CD8-positive, alpha-beta memory T cell (primary cell): ENCODE measurements at regions not wholly inside any gene's neighbourhood (a gene's known extent, or its start where the extent isn't known, plus 50 kb on each side); places are given as distances from the start of the nearest gene placed in this dataset.

Source experiments
- CTCF ChIA-PET: fragments of 350-600 bp; sonication (Branson Sonifier 250); formaldehyde crosslinking; loops from one replicate; lab custom pipeline; 2021; ENCODE audit warnings: antibody characterized with exemption; lab: Charles Lee
- POLR2A ChIA-PET: fragments of 350-600 bp; sonication (Branson Sonifier 250); formaldehyde crosslinking; loops from one replicate; lab custom pipeline; 2021; ENCODE audit warnings: antibody characterized with exemption; lab: Charles Lee
- DNase-seq, 5 donors: peaks; one replicate each; pipeline versions ENCODE4 v3.0.0 to v3.0.0-alpha.2; 2020 to 2022; ENCODE audit warnings: mixed read lengths in 1 of 5
- H3K27ac ChIP-seq: one replicate; pipeline ENCODE4 v1.7.0; 2013; ENCODE audit warnings: low read depth, mild to moderate bottlenecking, low read length, moderate library complexity
- H3K27me3 ChIP-seq: 2 replicates; pipeline ENCODE4 v1.7.0; 2013; ENCODE audit warnings: low read length, mild to moderate bottlenecking; ENCODE audit not compliant: insufficient read depth, poor library complexity, severe bottlenecking
- H3K36me3 ChIP-seq: 2 replicates; pipeline ENCODE4 v1.7.0; 2013; ENCODE audit warnings: mild to moderate bottlenecking, low read length, moderate library complexity; ENCODE audit not compliant: insufficient read depth
- H3K4me1 ChIP-seq: 2 replicates; pipeline ENCODE4 v1.7.0; 2013; ENCODE audit warnings: mild to moderate bottlenecking, low read length, moderate library complexity; ENCODE audit not compliant: insufficient read depth
- H3K4me3 ChIP-seq: 2 replicates; pipeline ENCODE4 v1.7.0; 2013; ENCODE audit warnings: mild to moderate bottlenecking, low read length
- H3K9me3 ChIP-seq: 2 replicates; pipeline ENCODE4 v1.7.0; 2013; ENCODE audit warnings: mild to moderate bottlenecking, low read length
- H3K27ac Mint-ChIP-seq, 8 donors: one replicate each; pipeline ENCODE4 v1.8.0; 2020 to 2021; ENCODE audit warnings: mixed read lengths in 8 of 8, mild to moderate bottlenecking in 6 of 8, inconsistent platforms in 3 of 8, moderate library complexity in 3 of 8
- H3K27me3 Mint-ChIP-seq, 2 donors: one replicate each; pipeline ENCODE4 v1.8.0; 2020 to 2021; ENCODE audit warnings: mixed read lengths in 2 of 2, mild to moderate bottlenecking in 1 of 2, moderate library complexity in 1 of 2
- H3K36me3 Mint-ChIP-seq, 3 donors: one replicate each; pipeline ENCODE4 v1.8.0; 2020 to 2021; ENCODE audit warnings: mixed read lengths in 3 of 3, inconsistent platforms in 1 of 3, mild to moderate bottlenecking in 1 of 3
- H3K4me1 Mint-ChIP-seq, 3 donors: one replicate each; pipeline ENCODE4 v1.8.0; 2020 to 2021; ENCODE audit warnings: mixed read lengths in 3 of 3, inconsistent platforms in 1 of 3, mild to moderate bottlenecking in 1 of 3
- H3K4me3 Mint-ChIP-seq, 7 donors: one replicate each; pipeline ENCODE4 v1.8.0; 2020 to 2021; ENCODE audit warnings: mixed read lengths in 7 of 7, mild to moderate bottlenecking in 6 of 7, moderate library complexity in 4 of 7, inconsistent platforms in 2 of 7
- H3K9me3 Mint-ChIP-seq, 5 donors: one replicate each; pipeline ENCODE4 v1.8.0; 2020 to 2022; ENCODE audit warnings: mixed read lengths in 5 of 5, mild to moderate bottlenecking in 3 of 5, moderate library complexity in 2 of 5, inconsistent platforms in 1 of 5

- H3K27me3 Mint-ChIP-seq, result peaks cover 0 to 2% of the 10 kb centered on the region in 2 donors
- Histone ChIP-seq H3K36me3 (no peaks in the 10 kb centered on the region), H3K4me1 (no peaks in the 10 kb centered on the region), H3K4me3 (no peak overlapping the region), H3K27me3 (no peaks in the 10 kb centered on the region), H3K9me3 (no peaks in the 10 kb centered on the region), H3K27ac (no peak overlapping the region)
- H3K4me3 Mint-ChIP-seq, result no peak overlapping the region
- H3K4me1 Mint-ChIP-seq, result peaks cover 0 to 3% (median 0%) of the 10 kb centered on the region in 3 donors
- H3K27ac Mint-ChIP-seq, result no peak overlapping the region
- H3K36me3 Mint-ChIP-seq, result no peaks in the 10 kb centered on the region
- POLR2A ChIA-PET, result no interaction called here
- no peak for DNase-seq
- H3K9me3 Mint-ChIP-seq, result peaks cover 0 to 3% (median 0%) of the 10 kb centered on the region in 5 donors
- CTCF ChIA-PET, result no interaction called here
These were observed 294.7 kb downstream of the C7orf25 start for GRCh38 chr7:42617071-42617765.

- Mint-ChIP-seq H3K27me3 (no peaks in the 10 kb centered on the region), H3K27ac (no peak overlapping the region), H3K4me1 (peaks cover 0 to 6% (median 0%) of the 10 kb centered on the region in 3 donors), H3K9me3 (peaks cover 0 to 3% (median 0%) of the 10 kb centered on the region in 5 donors), H3K4me3 (no peak overlapping the region), H3K36me3 (no peaks in the 10 kb centered on the region)
- no peak overlapping the region for H3K4me3 ChIP-seq
- H3K9me3 ChIP-seq, result no peaks in the 10 kb centered on the region
- ChIA-PET POLR2A (no interaction called here), CTCF (no interaction called here)
- H3K36me3 ChIP-seq, result no peaks in the 10 kb centered on the region
- no peaks in the 10 kb centered on the region for H3K4me1 ChIP-seq
- no peaks in the 10 kb centered on the region for H3K27me3 ChIP-seq
- H3K27ac ChIP-seq, result no peak overlapping the region
- no peak for DNase-seq
These were observed 297.2 kb downstream of the C7orf25 start for GRCh38 chr7:42614636-42615035.

GRCh38 chr7:42611961-42612360 lies 299.9 kb downstream of the C7orf25 start:
- Histone ChIP-seq H3K36me3 (no peaks in the 10 kb centered on the region), H3K4me3 (no peak overlapping the region), H3K27ac (no peak overlapping the region), H3K27me3 (no peaks in the 10 kb centered on the region), H3K9me3 (no peaks in the 10 kb centered on the region), H3K4me1 (no peaks in the 10 kb centered on the region)
- peaks cover 0 to 3% of the 10 kb centered on the region in 2 donors for H3K27me3 Mint-ChIP-seq
- ChIA-PET POLR2A (no interaction called here), CTCF (no interaction called here)
- peak overlapping the region in 1 of 7 donors; percentile 41 for H3K4me3 Mint-ChIP-seq
- H3K4me1 Mint-ChIP-seq, result peaks cover 0 to 6% (median 0%) of the 10 kb centered on the region in 3 donors
- peak overlapping the region in 2 of 8 donors; percentile 39 to 75 for H3K27ac Mint-ChIP-seq
- peaks cover 0 to 6% (median 3%) of the 10 kb centered on the region in 5 donors for H3K9me3 Mint-ChIP-seq
- no peak for DNase-seq
- H3K36me3 Mint-ChIP-seq, result no peaks in the 10 kb centered on the region

GRCh38 chr7:42611289-42611928 lies 300.5 kb downstream of the C7orf25 start:
- H3K4me3 Mint-ChIP-seq, result peak overlapping the region in 1 of 7 donors; percentile 41
- DNase-seq, result no peak
- no peaks in the 10 kb centered on the region for H3K36me3 Mint-ChIP-seq
- Histone ChIP-seq H3K27ac (no peak overlapping the region), H3K4me1 (no peaks in the 10 kb centered on the region), H3K27me3 (no peaks in the 10 kb centered on the region), H3K36me3 (no peaks in the 10 kb centered on the region), H3K4me3 (no peak overlapping the region), H3K9me3 (no peaks in the 10 kb centered on the region)
- H3K4me1 Mint-ChIP-seq, result peaks cover 0 to 4% (median 0%) of the 10 kb centered on the region in 3 donors
- POLR2A ChIA-PET, result no interaction called here
- CTCF ChIA-PET, result no interaction called here
- H3K27me3 Mint-ChIP-seq, result peaks cover 0 to 3% of the 10 kb centered on the region in 2 donors
- peaks cover 0 to 3% (median 3%) of the 10 kb centered on the region in 5 donors for H3K9me3 Mint-ChIP-seq
- H3K27ac Mint-ChIP-seq, result peak overlapping the region in 1 of 8 donors; percentile 75

- H3K4me3 Mint-ChIP-seq, result no peak overlapping the region
- H3K4me1 Mint-ChIP-seq, result peaks cover 0 to 3% (median 0%) of the 10 kb centered on the region in 3 donors
- Histone ChIP-seq H3K9me3 (no peaks in the 10 kb centered on the region), H3K4me1 (no peaks in the 10 kb centered on the region), H3K36me3 (no peaks in the 10 kb centered on the region), H3K27ac (no peak overlapping the region), H3K4me3 (no peak overlapping the region), H3K27me3 (no peaks in the 10 kb centered on the region)
- POLR2A ChIA-PET, result no interaction called here
- no peak overlapping the region for H3K27ac Mint-ChIP-seq
- peaks cover 0 to 5% (median 0%) of the 10 kb centered on the region in 5 donors for H3K9me3 Mint-ChIP-seq
- no peak for DNase-seq
- H3K27me3 Mint-ChIP-seq, result peaks cover 0 to 4% of the 10 kb centered on the region in 2 donors
- CTCF ChIA-PET, result no interaction called here
- H3K36me3 Mint-ChIP-seq, result no peaks in the 10 kb centered on the region
These were observed 305.5 kb downstream of the C7orf25 start for GRCh38 chr7:42606193-42606905.

GRCh38 chr7:42605406-42606192 lies 306.3 kb downstream of the C7orf25 start:
- no peaks in the 10 kb centered on the region for H3K9me3 ChIP-seq
- DNase-seq, result no peak
- ChIA-PET CTCF (no interaction called here), POLR2A (no interaction called here)
- no peaks in the 10 kb centered on the region for H3K36me3 ChIP-seq
- no peak overlapping the region for H3K4me3 ChIP-seq
- Mint-ChIP-seq H3K4me1 (no peaks in the 10 kb centered on the region), H3K36me3 (no peaks in the 10 kb centered on the region), H3K9me3 (peaks cover 0 to 5% (median 0%) of the 10 kb centered on the region in 5 donors), H3K4me3 (no peak overlapping the region), H3K27ac (no peak overlapping the region), H3K27me3 (peaks cover 0 to 4% of the 10 kb centered on the region in 2 donors)
- no peak overlapping the region for H3K27ac ChIP-seq
- H3K27me3 ChIP-seq, result no peaks in the 10 kb centered on the region
- H3K4me1 ChIP-seq, result no peaks in the 10 kb centered on the region

GRCh38 chr7:42603496-42603895 lies 308.4 kb downstream of the C7orf25 start:
- no peak for DNase-seq
- Mint-ChIP-seq H3K27ac (no peak overlapping the region), H3K4me1 (no peaks in the 10 kb centered on the region), H3K4me3 (no peak overlapping the region), H3K27me3 (peaks cover 0 to 4% of the 10 kb centered on the region in 2 donors), H3K9me3 (peaks cover 0 to 7% (median 3%) of the 10 kb centered on the region in 5 donors), H3K36me3 (no peaks in the 10 kb centered on the region)
- no peak overlapping the region for H3K4me3 ChIP-seq
- H3K9me3 ChIP-seq, result no peaks in the 10 kb centered on the region
- no peaks in the 10 kb centered on the region for H3K27me3 ChIP-seq
- H3K27ac ChIP-seq, result no peak overlapping the region
- H3K4me1 ChIP-seq, result no peaks in the 10 kb centered on the region
- no peaks in the 10 kb centered on the region for H3K36me3 ChIP-seq
- POLR2A ChIA-PET, result no interaction called here
- CTCF ChIA-PET, result no interaction called here
